ENCODE measurements at regions not wholly inside any gene's neighbourhood (a gene's known extent, or its start where the extent isn't known, plus 50 kb on each side); places are given as distances from the start of the nearest gene placed in this dataset.

DNA sequence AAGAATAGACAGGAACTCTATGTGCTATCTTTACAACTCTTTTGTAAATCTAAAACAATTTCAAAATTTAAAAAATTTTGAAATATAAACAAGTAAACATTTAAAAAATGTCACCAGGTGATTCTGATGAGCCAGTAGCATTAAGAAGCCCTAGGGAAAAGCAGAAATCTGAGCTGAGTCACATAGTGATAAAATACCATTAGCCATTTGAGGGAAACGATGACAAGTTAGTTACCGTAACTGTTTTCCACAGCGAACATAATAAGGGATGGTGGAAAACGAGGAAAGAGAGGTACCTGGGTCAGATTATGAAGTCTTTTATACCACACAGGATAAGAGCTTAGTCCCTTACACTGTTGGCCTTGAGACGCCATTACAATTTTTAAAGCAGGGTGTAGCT is 55.5 kb downstream of the PRR15 start:
- TF ChIP-seq, protein P1, sequence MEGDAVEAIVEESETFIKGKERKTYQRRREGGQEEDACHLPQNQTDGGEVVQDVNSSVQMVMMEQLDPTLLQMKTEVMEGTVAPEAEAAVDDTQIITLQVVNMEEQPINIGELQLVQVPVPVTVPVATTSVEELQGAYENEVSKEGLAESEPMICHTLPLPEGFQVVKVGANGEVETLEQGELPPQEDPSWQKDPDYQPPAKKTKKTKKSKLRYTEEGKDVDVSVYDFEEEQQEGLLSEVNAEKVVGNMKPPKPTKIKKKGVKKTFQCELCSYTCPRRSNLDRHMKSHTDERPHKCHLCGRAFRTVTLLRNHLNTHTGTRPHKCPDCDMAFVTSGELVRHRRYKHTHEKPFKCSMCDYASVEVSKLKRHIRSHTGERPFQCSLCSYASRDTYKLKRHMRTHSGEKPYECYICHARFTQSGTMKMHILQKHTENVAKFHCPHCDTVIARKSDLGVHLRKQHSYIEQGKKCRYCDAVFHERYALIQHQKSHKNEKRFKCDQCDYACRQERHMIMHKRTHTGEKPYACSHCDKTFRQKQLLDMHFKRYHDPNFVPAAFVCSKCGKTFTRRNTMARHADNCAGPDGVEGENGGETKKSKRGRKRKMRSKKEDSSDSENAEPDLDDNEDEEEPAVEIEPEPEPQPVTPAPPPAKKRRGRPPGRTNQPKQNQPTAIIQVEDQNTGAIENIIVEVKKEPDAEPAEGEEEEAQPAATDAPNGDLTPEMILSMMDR (IDR thresholded peaks at IDR 0.05), result no peak
- TF ChIP-seq POLR2A (IDR thresholded peaks at IDR 0.05), result no peak

Data from testis (tissue), 2 donors.